HepG2 (cell line): ENCODE measurements at regions not wholly inside any gene's neighbourhood (a gene's known extent, or its start where the extent isn't known, plus 50 kb on each side); places are given as distances from the start of the nearest gene placed in this dataset.

Experiments
- ATAC-seq: fragments of 200-7000 bp; cut with Tn5 transposase; 3 replicates; pipeline ENCODE4 v1.9.1; 2020; ENCODE audit warnings: mild to moderate bottlenecking, moderate library complexity
- BruUV-seq: library from RNA; stranded (reverse); fragments of 400-500 nt; replicated peaks from 2 replicates; lab custom pipeline; 2021; lab: Mats Ljungman, UMichigan
- CTCF ChIA-PET: fragments of 300-600 bp; formaldehyde crosslinking; extraction: SDS; loops from one replicate; lab custom pipeline; 2021; ENCODE audit warnings: low total read pairs, inconsistent platforms, low intra/inter-chr PET ratio; lab: Yijun Ruan, JAX
- POLR2A ChIA-PET: fragments of 350-600 bp; sonication (Branson Sonifier 250); formaldehyde crosslinking; loops from one replicate; lab custom pipeline; 2020; ENCODE audit warnings: antibody characterized with exemption, inconsistent platforms; lab: Yijun Ruan, JAX
- DNase-seq: peaks from one replicate; pipeline ENCODE4 v3.0.0-alpha.2; 2015; ENCODE audit warnings: low spot score
- FAIRE-seq: peaks from 3 replicates; lab custom pipeline; 2011; peaks lifted over from hg19 to GRCh38; lab: Jason Lieb, UNC
- H2AFZ ChIP-seq: one replicate; pipeline ENCODE4 v1.6.1; 2011; ENCODE audit warnings: low read length, inconsistent platforms
- H3K27ac ChIP-seq: fragments of 300-600 bp; 3 replicates; pipeline ENCODE4 v1.8.0; 2011; ENCODE audit warnings: mixed run types, mild to moderate bottlenecking, mixed read lengths, low read length, inconsistent platforms; ENCODE audit not compliant: insufficient read depth; ENCODE audit errors: extremely low read length
- H3K27me3 ChIP-seq, 2 experiments: fragments of 200-600 bp in 1 of 2; 2 replicates in 1 of 2; 3 replicates in 1 of 2; pipeline versions ENCODE4 v1.6.0 to v1.8.0; 2011; ENCODE audit warnings: low read length in 2 of 2, mild to moderate bottlenecking in 2 of 2, moderate library complexity in 2 of 2, inconsistent platforms in 1 of 2; ENCODE audit not compliant: insufficient read depth in 2 of 2, control insufficient read depth in 1 of 2
- H3K36me3 ChIP-seq, 2 experiments: fragments of 200-600 bp in 1 of 2; replicated peaks in 1 of 2; 2 replicates in 1 of 2; 3 replicates in 1 of 2; pipeline versions ENCODE4 v1.5.1 to v1.8.0; 2011; ENCODE audit warnings: low read length in 2 of 2, inconsistent platforms in 1 of 2; ENCODE audit not compliant: insufficient read depth in 2 of 2, control insufficient read depth in 1 of 2
- H3K4me1 ChIP-seq: 2 replicates; pipeline ENCODE4 v1.5.1; 2012; ENCODE audit warnings: low read length, inconsistent platforms; ENCODE audit not compliant: insufficient read depth
- H3K4me2 ChIP-seq: 2 replicates; pipeline ENCODE4 v1.6.0; 2011; ENCODE audit warnings: low read depth, low read length, inconsistent platforms
- H3K4me3 ChIP-seq, 3 experiments: fragments of 200-600 bp in 1 of 3; sonication (generic), shearing (Covaris generic) in 1 of 3; replicated peaks in 1 of 3; 2 replicates each; pipeline ENCODE4 v1.5.1; 2011 to 2016; ENCODE audit warnings: low read length in 3 of 3, inconsistent platforms in 2 of 3, low read depth in 2 of 3, mild to moderate bottlenecking in 2 of 3, control low read depth in 1 of 3, mixed read lengths in 1 of 3; ENCODE audit not compliant: insufficient read depth in 1 of 3
- H3K79me2 ChIP-seq: one replicate; pipeline ENCODE4 v1.6.1; 2011; ENCODE audit warnings: low read length, inconsistent platforms; ENCODE audit not compliant: insufficient read depth
- H3K9ac ChIP-seq: 2 replicates; pipeline ENCODE4 v1.6.0; 2011; ENCODE audit warnings: mild to moderate bottlenecking, low read depth, low read length, inconsistent platforms; ENCODE audit not compliant: insufficient read depth
- H3K9me3 ChIP-seq: 2 replicates; pipeline ENCODE4 v1.5.1; 2012; ENCODE audit warnings: mild to moderate bottlenecking, low read length
- H4K20me1 ChIP-seq: 2 replicates; pipeline ENCODE4 v1.6.0; 2011; ENCODE audit warnings: inconsistent platforms, mild to moderate bottlenecking, low read length, moderate library complexity; ENCODE audit not compliant: insufficient read depth
- BCL6 ChIP-seq: IDR thresholded peaks from 2 replicates; pipeline ENCODE4 v1.6.1; 2016; ENCODE audit warnings: missing genetic modification reagents, missing compliant biosample characterization
- EHMT2 ChIP-seq: fragments of 200-600 bp; sonication (generic); IDR thresholded peaks from 2 replicates; pipeline ENCODE4 v1.7.0; 2017; ENCODE audit warnings: antibody characterized with exemption, low read depth, low read length, borderline replicate concordance
- MAFF ChIP-seq: IDR thresholded peaks from 2 replicates; pipeline ENCODE4 v1.6.1; 2011; ENCODE audit warnings: low read depth, low read length, improper control_type of control experiment
- ONECUT2 ChIP-seq: sonication (generic); formaldehyde crosslinking; IDR thresholded peaks from 2 replicates; pipeline ENCODE4 v1.4.0; 2020; ENCODE audit warnings: missing genetic modification reagents
- PRDM4 ChIP-seq: sonication (generic); formaldehyde crosslinking; IDR thresholded peaks from 2 replicates; pipeline ENCODE4 v1.9.0; 2021; ENCODE audit warnings: missing genetic modification reagents, borderline replicate concordance
- RFX3 ChIP-seq: IDR thresholded peaks from 2 replicates; pipeline ENCODE4 v1.6.1; 2016; ENCODE audit warnings: missing biosample characterization, missing genetic modification reagents
- SNAI1 ChIP-seq: sonication (generic); formaldehyde crosslinking; IDR thresholded peaks from 2 replicates; pipeline ENCODE4 v1.5.0; 2020; ENCODE audit warnings: mild to moderate bottlenecking, missing genetic modification reagents, borderline replicate concordance
- ZBTB44 ChIP-seq: sonication (generic); formaldehyde crosslinking; IDR thresholded peaks from 2 replicates; pipeline ENCODE4 v1.4.0; 2020; ENCODE audit warnings: missing genetic modification reagents
- ZKSCAN5 ChIP-seq: sonication (generic); formaldehyde crosslinking; IDR thresholded peaks from 2 replicates; pipeline ENCODE4 v1.5.1; 2020; ENCODE audit warnings: mild to moderate bottlenecking, missing genetic modification reagents
- ZNF30 ChIP-seq: sonication (generic); formaldehyde crosslinking; IDR thresholded peaks from 2 replicates; pipeline ENCODE4 v1.5.0; 2020; ENCODE audit warnings: mild to moderate bottlenecking, missing genetic modification reagents
- ZNF552 ChIP-seq: sonication (generic); formaldehyde crosslinking; IDR thresholded peaks from 2 replicates; pipeline ENCODE4 v1.9.0; 2022; ENCODE audit warnings: missing genetic modification reagents, mild to moderate bottlenecking, borderline replicate concordance
- ZNF557 ChIP-seq: sonication (generic); formaldehyde crosslinking; IDR thresholded peaks from 2 replicates; pipeline ENCODE4 v1.4.0; 2020; ENCODE audit warnings: missing genetic modification reagents
- WGBS: methylation state at CpG from one replicate; pipeline ENCODE4 v1.1.6; 2017; ENCODE audit warnings: low lambda C conversion rate; 5-methylcytosine and 5-hydroxymethylcytosine counted together
- in situ Hi-C: cut with HindIII; loops from 2 replicates; pipeline ENCODE4 v1.10.0; 2017; ENCODE audit warnings: low pct_unique_long_range_greater_than_20kb; ENCODE audit not compliant: extremely low pct_ligation_motif_present
- intact Hi-C: fragments of 100-400 bp; cut with micrococcal nuclease; formaldehyde crosslinking; loops from one replicate; pipeline ENCODE4 v1.10.0; 2022; ENCODE audit not compliant: unreplicated experiment
- TF ChIP-seq, protein P1 (sequence below): sonication (generic); formaldehyde crosslinking; IDR thresholded peaks from 2 replicates; pipeline ENCODE4 v1.9.0; 2022; ENCODE audit warnings: missing genetic modification reagents, mild to moderate bottlenecking, borderline replicate concordance
- TF ChIP-seq, protein P2 (sequence below): sonication (generic); formaldehyde crosslinking; IDR thresholded peaks from 2 replicates; pipeline ENCODE4 v1.8.1; 2023; ENCODE audit warnings: missing genetic modification reagents, mild to moderate bottlenecking, borderline replicate concordance

GRCh38 chr10:2051108-2051507 is 313.8 kb upstream of the ADARB2 start:
- WGBS = 21% methylated on average over 7 of the region's 7 CpGs
- BruUV-seq = no TSS peak
- Histone ChIP-seq H3K4me3 (no peak overlapping the region), H3K36me3 (no peaks in the 10 kb centered on the region), H3K27ac (no peak overlapping the region), H4K20me1 (no peaks in the 10 kb centered on the region), H3K79me2 (no peaks in the 10 kb centered on the region), H3K27me3 (no peaks in the 10 kb centered on the region)
- DNase-seq = no peak
- POLR2A ChIA-PET = no interaction called here
- intact Hi-C loops = no loop called here
- FAIRE-seq = no peak
- TF ChIP-seq EHMT2 = no peak
- TF ChIP-seq, all 625 proteins: peak for 0
- no peaks in the 10 kb centered on the region for H3K4me1 ChIP-seq
- H3K4me2 ChIP-seq = no peak overlapping the region
- H3K9me3 ChIP-seq = peaks cover 16% of the 10 kb centered on the region; the same call in 1 of the 2 replicates
- no peak overlapping the region for H3K9ac ChIP-seq
- CTCF ChIA-PET = no interaction called here
- in situ Hi-C loops = no loop called here
- ATAC-seq = no peak
- no peak overlapping the region for H2AFZ ChIP-seq

DNA sequence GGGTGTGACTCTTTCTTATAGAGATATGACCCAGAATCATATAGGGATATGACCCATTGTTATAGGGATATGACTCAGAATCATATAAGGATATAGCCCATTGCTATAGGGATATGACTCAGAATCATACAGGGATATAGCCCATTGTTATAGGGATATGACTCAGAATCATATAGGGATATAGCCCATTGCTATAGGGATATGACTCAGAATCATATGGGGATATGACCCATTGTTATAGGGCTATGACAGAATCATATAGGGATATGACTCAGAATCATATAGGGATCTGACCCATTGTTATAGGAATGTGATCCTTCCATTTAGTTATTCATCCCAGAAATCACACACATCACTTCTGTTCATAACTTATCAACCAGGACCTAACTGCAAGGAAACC is 312.2 kb upstream of the ADARB2 start:
- no TSS peak for BruUV-seq
- H3K27ac ChIP-seq = no peak overlapping the region
- no peaks in the 10 kb centered on the region for H3K79me2 ChIP-seq
- H3K9me3 ChIP-seq = peaks cover 16% of the 10 kb centered on the region; the same call in 1 of the 2 replicates
- H3K9ac ChIP-seq = no peak overlapping the region
- no peaks in the 10 kb centered on the region for H3K36me3 ChIP-seq
- DNase-seq = no peak
- no peak overlapping the region for H3K4me3 ChIP-seq
- in situ Hi-C loops (no loop called here), intact Hi-C loops (no loop called here)
- H4K20me1 ChIP-seq = no peaks in the 10 kb centered on the region
- CTCF ChIA-PET = no interaction called here
- no peaks in the 10 kb centered on the region for H3K27me3 ChIP-seq
- POLR2A ChIA-PET = no interaction called here
- FAIRE-seq = no peak
- ATAC-seq = no peak
- no peaks in the 10 kb centered on the region for H3K4me1 ChIP-seq
- H2AFZ ChIP-seq = no peak overlapping the region
- H3K4me2 ChIP-seq = no peak overlapping the region
- no peak for TF ChIP-seq MAFF
- TF ChIP-seq, protein P1, sequence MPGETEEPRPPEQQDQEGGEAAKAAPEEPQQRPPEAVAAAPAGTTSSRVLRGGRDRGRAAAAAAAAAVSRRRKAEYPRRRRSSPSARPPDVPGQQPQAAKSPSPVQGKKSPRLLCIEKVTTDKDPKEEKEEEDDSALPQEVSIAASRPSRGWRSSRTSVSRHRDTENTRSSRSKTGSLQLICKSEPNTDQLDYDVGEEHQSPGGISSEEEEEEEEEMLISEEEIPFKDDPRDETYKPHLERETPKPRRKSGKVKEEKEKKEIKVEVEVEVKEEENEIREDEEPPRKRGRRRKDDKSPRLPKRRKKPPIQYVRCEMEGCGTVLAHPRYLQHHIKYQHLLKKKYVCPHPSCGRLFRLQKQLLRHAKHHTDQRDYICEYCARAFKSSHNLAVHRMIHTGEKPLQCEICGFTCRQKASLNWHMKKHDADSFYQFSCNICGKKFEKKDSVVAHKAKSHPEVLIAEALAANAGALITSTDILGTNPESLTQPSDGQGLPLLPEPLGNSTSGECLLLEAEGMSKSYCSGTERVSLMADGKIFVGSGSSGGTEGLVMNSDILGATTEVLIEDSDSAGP (CRISPR knock-in tag) = no peak
- TF ChIP-seq, protein P2, sequence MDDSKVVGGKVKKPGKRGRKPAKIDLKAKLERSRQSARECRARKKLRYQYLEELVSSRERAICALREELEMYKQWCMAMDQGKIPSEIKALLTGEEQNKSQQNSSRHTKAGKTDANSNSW = no peak
- no peak for TF ChIP-seq PRDM4
- no peak for TF ChIP-seq ZBTB44 (CRISPR knock-in tag)
- TF ChIP-seq RFX3 (CRISPR knock-in tag) = no peak
- TF ChIP-seq SNAI1 = no peak
- no peak for TF ChIP-seq ZKSCAN5 (CRISPR knock-in tag)
- TF ChIP-seq BCL6 (CRISPR knock-in tag) = no peak
- TF ChIP-seq ONECUT2 (CRISPR knock-in tag) = no peak
- no peak for TF ChIP-seq ZNF557
- no peak for TF ChIP-seq ZNF552
- TF ChIP-seq ZNF30 = no peak
